Panc1 (cell line): ENCODE measurements at regions not wholly inside any gene's neighbourhood (a gene's known extent, or its start where the extent isn't known, plus 50 kb on each side); places are given as distances from the start of the nearest gene placed in this dataset.

Source experiments
- ATAC-seq: fragments of 200-7000 bp; cut with Tn5 transposase; 2 replicates; pipeline ENCODE4 v1.9.1; 2020; ENCODE audit warnings: mild to moderate bottlenecking, moderate library complexity
- BruUV-seq: library from RNA; stranded (reverse); fragments of 400-500 nt; replicated peaks from 2 replicates; lab custom pipeline; 2021; lab: Mats Ljungman, UMichigan
- CTCF ChIA-PET: fragments of 300-600 bp; sonication (Branson Sonifier 250); formaldehyde crosslinking; loops from one replicate; lab custom pipeline; 2022; ENCODE audit warnings: antibody characterized with exemption; lab: Charles Lee
- POLR2A ChIA-PET: fragments of 300-600 bp; sonication (Branson Sonifier 250); formaldehyde crosslinking; loops from one replicate; lab custom pipeline; 2022; ENCODE audit warnings: antibody characterized with exemption; lab: Charles Lee
- DNase-seq: peaks from one replicate; pipeline ENCODE4 v3.0.0-alpha.2; 2010; ENCODE audit warnings: low read depth, low spot score
- H3K27ac ChIP-seq: 2 replicates; pipeline ENCODE4 v1.5.1; 2011; ENCODE audit warnings: mild to moderate bottlenecking, low read length, inconsistent platforms
- H3K27me3 ChIP-seq: fragments of 200-500 bp; sonication (Bioruptor generic); 2 replicates; pipeline ENCODE4 v1.6.0; 2014; ENCODE audit warnings: low read length, inconsistent platforms; ENCODE audit not compliant: control insufficient read depth, insufficient read depth
- H3K36me3 ChIP-seq: fragments of 200-500 bp; sonication (Bioruptor generic); 2 replicates; pipeline ENCODE4 v1.5.1; 2014; ENCODE audit warnings: inconsistent platforms, mild to moderate bottlenecking, low read length, moderate library complexity; ENCODE audit not compliant: control insufficient read depth, insufficient read depth
- H3K4me1 ChIP-seq: 2 replicates; pipeline ENCODE4 v1.5.1; 2011; ENCODE audit warnings: inconsistent platforms, mild to moderate bottlenecking, low read length, moderate library complexity; ENCODE audit not compliant: control insufficient read depth, insufficient read depth
- H3K4me3 ChIP-seq, 2 experiments: 2 replicates each; pipeline ENCODE4 v1.5.1; 2011 to 2012; ENCODE audit warnings: low read depth in 2 of 2, low read length in 2 of 2, mild to moderate bottlenecking in 2 of 2, inconsistent platforms in 1 of 2, moderate library complexity in 1 of 2
- H3K9me3 ChIP-seq: fragments of 200-500 bp; sonication (Bioruptor generic); 2 replicates; pipeline ENCODE4 v1.5.1; 2014; ENCODE audit warnings: low read depth, mild to moderate bottlenecking, inconsistent platforms, low read length, moderate library complexity; ENCODE audit not compliant: control insufficient read depth, insufficient read depth
- CTCF ChIP-seq: fragments of 450-650 bp; IDR thresholded peaks from 2 replicates; pipeline ENCODE4 v1.5.1; 2017; ENCODE audit warnings: mild to moderate bottlenecking
- POLR2AphosphoS5 ChIP-seq: IDR thresholded peaks from 2 replicates; pipeline ENCODE4 v1.6.1; 2012; ENCODE audit warnings: mild to moderate bottlenecking, low read depth, low read length, moderate library complexity
- SIN3A ChIP-seq: IDR thresholded peaks from 2 replicates; pipeline ENCODE4 v1.6.1; 2012; ENCODE audit warnings: low read depth, mild to moderate bottlenecking, low read length, moderate library complexity, borderline replicate concordance; ENCODE audit not compliant: insufficient read depth
- TCF7L2 ChIP-seq: IDR thresholded peaks from 2 replicates; pipeline ENCODE4 v1.6.1; 2011; ENCODE audit warnings: mild to moderate bottlenecking, low read depth, low read length, inconsistent platforms
- in situ Hi-C: cut with HindIII; loops from 2 replicates; pipeline ENCODE4 v1.10.0; 2016; ENCODE audit warnings: low sequenced_read_pairs, low pct_unique_long_range_greater_than_20kb
- intact Hi-C: fragments of 100-400 bp; cut with micrococcal nuclease; formaldehyde crosslinking; loops from one replicate; pipeline ENCODE4 v1.10.0; 2022; ENCODE audit not compliant: unreplicated experiment
- TF ChIP-seq, protein P1 (sequence below), 2 experiments: IDR thresholded peaks; 2 replicates each; pipeline ENCODE4 v1.6.1; 2011 to 2012; ENCODE audit warnings: low read depth in 2 of 2, control low read depth in 1 of 2, low read length in 1 of 2, mild to moderate bottlenecking in 1 of 2, moderate library complexity in 1 of 2; ENCODE audit not compliant: insufficient read depth in 1 of 2

DNA sequence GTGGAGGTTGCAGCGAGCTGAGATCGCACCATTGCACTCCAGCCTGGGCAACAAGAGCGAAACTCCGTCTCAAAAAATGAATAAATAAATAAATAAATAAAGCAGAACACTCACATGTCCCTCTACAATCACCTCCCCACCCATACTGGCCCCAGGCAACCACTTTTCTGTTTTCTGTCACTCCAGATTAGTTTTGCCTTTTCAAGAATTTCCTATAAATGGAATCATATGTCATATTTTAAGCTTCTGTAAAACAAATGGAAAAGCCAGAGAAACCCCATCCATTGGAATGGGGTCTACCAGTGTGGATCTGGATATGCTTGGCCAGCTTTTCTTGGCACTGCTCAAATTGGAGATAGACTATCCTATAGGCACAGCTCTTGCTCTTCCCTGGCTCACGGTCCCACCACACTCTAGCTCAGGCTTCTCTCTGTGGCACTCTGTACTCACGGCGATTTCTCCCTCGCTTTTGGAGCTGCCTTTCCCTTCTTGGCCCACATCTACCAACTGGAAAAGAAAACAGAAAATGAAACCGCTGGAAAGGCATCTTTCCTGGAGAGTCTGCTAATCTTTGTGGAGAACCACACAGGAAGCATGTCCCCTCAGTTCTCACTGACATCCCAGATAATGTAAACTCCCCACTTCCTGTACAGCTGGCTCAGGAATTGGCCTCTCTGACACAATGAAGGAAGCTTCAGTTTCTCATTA lies 210.1 kb downstream of the JCAD start:
- POLR2A ChIA-PET = interaction anchor here (0.6 to 0.7 kb wide), 2 partner anchors 10 to 1770 kb away, joined by 4 to 5 read pairs; no protein-coding TSS in a partner anchor
- DNase-seq = no peak
- CTCF ChIA-PET = no interaction called here
- Histone ChIP-seq H3K36me3 (no peaks in the 10 kb centered on the region), H3K9me3 (0 out of 2 replicates have a peak, but pooled peaks cover 4% of the 10 kb centered on the region), H3K4me3 (no peak overlapping the region), H3K27me3 (no peaks in the 10 kb centered on the region), H3K27ac (no peak overlapping the region), H3K4me1 (no peaks in the 10 kb centered on the region)
- BruUV-seq = no TSS peak
- in situ Hi-C loops = no loop called here
- intact Hi-C loops = no loop called here
- no peak for TF ChIP-seq TCF7L2
- TF ChIP-seq POLR2AphosphoS5 = no peak
- no peak for TF ChIP-seq SIN3A
- ATAC-seq = no peak

DNA sequence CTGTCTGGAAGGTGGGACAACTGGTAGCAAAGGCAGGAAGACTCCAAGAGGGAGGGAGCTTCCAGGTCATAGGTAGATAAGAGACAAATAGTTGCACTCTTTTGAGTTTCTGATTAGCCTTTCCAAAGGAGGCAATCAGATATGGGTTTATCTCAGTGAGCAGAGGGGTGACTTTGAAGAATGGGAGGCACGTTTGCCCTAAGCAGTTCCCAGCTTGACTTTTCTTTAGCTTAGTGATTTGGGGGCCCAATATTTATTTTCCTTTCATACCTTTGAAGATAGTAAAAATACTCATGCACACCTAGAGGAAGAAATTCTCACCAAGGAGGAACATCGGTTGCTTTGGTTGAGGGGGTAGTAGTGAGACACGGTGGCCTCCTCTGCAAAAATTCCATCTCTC lies 212.1 kb upstream of the SVIL start:
- no peak overlapping the region for H3K4me3 ChIP-seq
- no peaks in the 10 kb centered on the region for H3K4me1 ChIP-seq
- ATAC-seq = no peak
- intact Hi-C loops (no loop called here), in situ Hi-C loops (no loop called here)
- H3K27ac ChIP-seq = no peak overlapping the region
- DNase-seq = no peak
- TF ChIP-seq SIN3A (no peak), CTCF (no peak), POLR2AphosphoS5 (no peak), TCF7L2 (no peak)
- TF ChIP-seq, protein P1, sequence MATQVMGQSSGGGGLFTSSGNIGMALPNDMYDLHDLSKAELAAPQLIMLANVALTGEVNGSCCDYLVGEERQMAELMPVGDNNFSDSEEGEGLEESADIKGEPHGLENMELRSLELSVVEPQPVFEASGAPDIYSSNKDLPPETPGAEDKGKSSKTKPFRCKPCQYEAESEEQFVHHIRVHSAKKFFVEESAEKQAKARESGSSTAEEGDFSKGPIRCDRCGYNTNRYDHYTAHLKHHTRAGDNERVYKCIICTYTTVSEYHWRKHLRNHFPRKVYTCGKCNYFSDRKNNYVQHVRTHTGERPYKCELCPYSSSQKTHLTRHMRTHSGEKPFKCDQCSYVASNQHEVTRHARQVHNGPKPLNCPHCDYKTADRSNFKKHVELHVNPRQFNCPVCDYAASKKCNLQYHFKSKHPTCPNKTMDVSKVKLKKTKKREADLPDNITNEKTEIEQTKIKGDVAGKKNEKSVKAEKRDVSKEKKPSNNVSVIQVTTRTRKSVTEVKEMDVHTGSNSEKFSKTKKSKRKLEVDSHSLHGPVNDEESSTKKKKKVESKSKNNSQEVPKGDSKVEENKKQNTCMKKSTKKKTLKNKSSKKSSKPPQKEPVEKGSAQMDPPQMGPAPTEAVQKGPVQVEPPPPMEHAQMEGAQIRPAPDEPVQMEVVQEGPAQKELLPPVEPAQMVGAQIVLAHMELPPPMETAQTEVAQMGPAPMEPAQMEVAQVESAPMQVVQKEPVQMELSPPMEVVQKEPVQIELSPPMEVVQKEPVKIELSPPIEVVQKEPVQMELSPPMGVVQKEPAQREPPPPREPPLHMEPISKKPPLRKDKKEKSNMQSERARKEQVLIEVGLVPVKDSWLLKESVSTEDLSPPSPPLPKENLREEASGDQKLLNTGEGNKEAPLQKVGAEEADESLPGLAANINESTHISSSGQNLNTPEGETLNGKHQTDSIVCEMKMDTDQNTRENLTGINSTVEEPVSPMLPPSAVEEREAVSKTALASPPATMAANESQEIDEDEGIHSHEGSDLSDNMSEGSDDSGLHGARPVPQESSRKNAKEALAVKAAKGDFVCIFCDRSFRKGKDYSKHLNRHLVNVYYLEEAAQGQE (IDR thresholded peaks at IDR 0.05; ENCODE audit: insufficient read depth in 1 of 2, low read depth in 2 of 2, low read length in 1 of 2) = no peak
- 0 out of 2 replicates have a peak, but pooled peaks cover 4% of the 10 kb centered on the region for H3K9me3 ChIP-seq
- BruUV-seq = no TSS peak
- H3K36me3 ChIP-seq = no peaks in the 10 kb centered on the region
- POLR2A ChIA-PET = no interaction called here
- CTCF ChIA-PET = no interaction called here
- no peaks in the 10 kb centered on the region for H3K27me3 ChIP-seq

GRCh38 chr10:29845166-29845565 lies 210.4 kb upstream of the SVIL start:
- POLR2A ChIA-PET = no interaction called here
- in situ Hi-C loops (no loop called here), intact Hi-C loops (no loop called here)
- Histone ChIP-seq H3K27ac (no peak overlapping the region), H3K4me3 (no peak overlapping the region), H3K36me3 (no peaks in the 10 kb centered on the region), H3K4me1 (peaks cover 4% of the 10 kb centered on the region; the same call in 1 of the 2 replicates), H3K9me3 (0 out of 2 replicates have a peak, but pooled peaks cover 4% of the 10 kb centered on the region), H3K27me3 (no peaks in the 10 kb centered on the region)
- CTCF ChIA-PET = no interaction called here
- no TSS peak for BruUV-seq
- DNase-seq (no peak), ATAC-seq (no peak)
- TF ChIP-seq CTCF = no peak
- TF ChIP-seq SIN3A = no peak
- no peak for TF ChIP-seq POLR2AphosphoS5
- no peak for TF ChIP-seq TCF7L2
- TF ChIP-seq, protein P1 (IDR thresholded peaks at IDR 0.05; ENCODE audit: insufficient read depth in 1 of 2, low read depth in 2 of 2, low read length in 1 of 2) = no peak
